ENCODE measurements at regions not wholly inside any gene's neighbourhood (a gene's known extent, or its start where the extent isn't known, plus 50 kb on each side); places are given as distances from the start of the nearest gene placed in this dataset.

DNA sequence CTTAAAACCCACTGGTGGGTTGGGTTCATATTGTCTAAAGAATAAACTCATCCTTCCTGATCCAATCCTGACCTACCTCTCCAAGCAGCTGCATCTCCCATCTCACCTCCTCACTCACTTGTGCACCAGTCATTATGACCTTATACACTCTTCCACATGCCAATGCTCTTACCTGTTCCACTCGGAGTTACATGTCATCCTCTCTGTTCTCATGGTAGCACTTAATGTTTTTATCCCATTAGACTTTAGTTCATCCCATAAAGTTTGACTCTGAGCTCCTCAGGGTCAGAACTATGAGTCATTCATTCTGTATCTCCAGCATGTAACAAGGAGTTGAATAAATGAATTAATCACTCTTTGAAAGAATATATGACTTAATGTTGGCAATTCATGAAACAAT is 330.2 kb downstream of the KLF12 start:
- CTCF ChIA-PET = no interaction called here
- DNase-seq (ENCODE audit: low spot score) = peak; percentile 7
- TF ChIP-seq, protein P1, sequence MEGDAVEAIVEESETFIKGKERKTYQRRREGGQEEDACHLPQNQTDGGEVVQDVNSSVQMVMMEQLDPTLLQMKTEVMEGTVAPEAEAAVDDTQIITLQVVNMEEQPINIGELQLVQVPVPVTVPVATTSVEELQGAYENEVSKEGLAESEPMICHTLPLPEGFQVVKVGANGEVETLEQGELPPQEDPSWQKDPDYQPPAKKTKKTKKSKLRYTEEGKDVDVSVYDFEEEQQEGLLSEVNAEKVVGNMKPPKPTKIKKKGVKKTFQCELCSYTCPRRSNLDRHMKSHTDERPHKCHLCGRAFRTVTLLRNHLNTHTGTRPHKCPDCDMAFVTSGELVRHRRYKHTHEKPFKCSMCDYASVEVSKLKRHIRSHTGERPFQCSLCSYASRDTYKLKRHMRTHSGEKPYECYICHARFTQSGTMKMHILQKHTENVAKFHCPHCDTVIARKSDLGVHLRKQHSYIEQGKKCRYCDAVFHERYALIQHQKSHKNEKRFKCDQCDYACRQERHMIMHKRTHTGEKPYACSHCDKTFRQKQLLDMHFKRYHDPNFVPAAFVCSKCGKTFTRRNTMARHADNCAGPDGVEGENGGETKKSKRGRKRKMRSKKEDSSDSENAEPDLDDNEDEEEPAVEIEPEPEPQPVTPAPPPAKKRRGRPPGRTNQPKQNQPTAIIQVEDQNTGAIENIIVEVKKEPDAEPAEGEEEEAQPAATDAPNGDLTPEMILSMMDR (conservative IDR thresholded peaks at IDR 0.05; ENCODE audit: low read depth) = no peak
- POLR2A ChIA-PET (ENCODE audit: low non-redundant PET) = no interaction called here
- H3K27ac ChIP-seq = no peak overlapping the region

DNA sequence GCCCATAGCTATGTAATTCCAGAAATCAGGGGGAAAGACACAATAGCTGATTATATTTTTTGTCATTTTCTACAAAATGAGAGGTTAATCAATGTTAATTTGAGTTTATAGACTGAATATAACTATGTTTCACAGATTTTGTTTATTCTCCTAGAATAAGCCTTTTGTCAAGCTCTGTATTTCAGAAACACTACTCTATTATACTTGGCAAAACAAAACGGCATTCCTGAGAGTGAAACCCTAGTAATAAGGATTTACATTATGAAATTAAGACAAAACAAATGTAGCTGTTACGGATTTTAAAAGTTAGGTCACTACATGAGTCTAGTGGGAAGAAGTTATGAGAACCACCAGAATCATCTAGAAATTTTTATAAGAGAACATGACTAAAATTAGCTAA is 334.2 kb downstream of the KLF12 start:
- H3K27ac ChIP-seq = no peak overlapping the region
- DNase-seq (ENCODE audit: low spot score) = no peak
- TF ChIP-seq, protein P1 (conservative IDR thresholded peaks at IDR 0.05; ENCODE audit: low read depth) = no peak
- CTCF ChIA-PET = no interaction called here
- POLR2A ChIA-PET (ENCODE audit: low non-redundant PET) = no interaction called here

DNA sequence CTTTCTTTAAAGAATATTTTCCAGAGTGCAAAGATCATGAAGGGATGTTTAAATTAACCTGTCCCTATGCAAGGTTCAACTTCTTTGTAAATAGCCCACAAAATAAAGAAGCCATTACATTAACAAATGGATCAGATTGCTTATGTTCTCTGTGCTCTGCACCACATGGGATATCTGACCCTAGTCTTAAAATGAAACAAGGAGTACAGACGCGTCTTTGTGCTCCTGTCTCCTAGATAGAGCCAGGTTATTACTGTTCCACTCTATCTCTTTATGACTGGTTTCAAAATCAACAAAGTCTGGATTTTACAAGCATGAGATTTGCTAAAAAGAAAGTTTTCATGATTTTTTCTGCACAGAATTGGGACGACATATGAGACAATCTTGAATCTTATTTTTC is 339.4 kb downstream of the KLF12 start:
- no peak overlapping the region for H3K27ac ChIP-seq
- no peak for DNase-seq (ENCODE audit: low spot score)
- ChIA-PET POLR2A (ENCODE audit: low non-redundant PET) (no interaction called here), CTCF (no interaction called here)
- TF ChIP-seq, protein P1 (conservative IDR thresholded peaks at IDR 0.05; ENCODE audit: low read depth) = no peak

DNA sequence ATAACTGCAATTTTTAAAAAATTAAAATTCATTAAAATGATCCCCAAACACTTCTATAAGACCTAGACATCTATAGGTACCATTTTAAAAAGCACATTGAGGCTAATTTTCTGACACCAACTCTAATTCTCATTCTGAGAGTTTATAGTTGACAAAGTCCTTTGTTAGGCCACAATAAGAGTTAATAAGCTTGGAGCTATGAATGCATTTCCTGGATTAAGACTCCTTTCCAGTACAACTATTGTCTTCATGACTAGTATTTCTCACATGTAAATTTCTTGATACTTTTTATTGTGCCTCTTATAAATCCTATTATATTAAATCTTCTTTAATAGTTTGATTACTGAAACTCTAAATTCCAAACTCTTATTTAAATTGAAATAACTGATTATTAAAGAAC is 340.8 kb downstream of the KLF12 start:
- ChIA-PET POLR2A (ENCODE audit: low non-redundant PET) (no interaction called here), CTCF (no interaction called here)
- no peak for DNase-seq (ENCODE audit: low spot score)
- TF ChIP-seq, protein P1 (conservative IDR thresholded peaks at IDR 0.05; ENCODE audit: low read depth) = no peak
- H3K27ac ChIP-seq = no peak overlapping the region

DNA sequence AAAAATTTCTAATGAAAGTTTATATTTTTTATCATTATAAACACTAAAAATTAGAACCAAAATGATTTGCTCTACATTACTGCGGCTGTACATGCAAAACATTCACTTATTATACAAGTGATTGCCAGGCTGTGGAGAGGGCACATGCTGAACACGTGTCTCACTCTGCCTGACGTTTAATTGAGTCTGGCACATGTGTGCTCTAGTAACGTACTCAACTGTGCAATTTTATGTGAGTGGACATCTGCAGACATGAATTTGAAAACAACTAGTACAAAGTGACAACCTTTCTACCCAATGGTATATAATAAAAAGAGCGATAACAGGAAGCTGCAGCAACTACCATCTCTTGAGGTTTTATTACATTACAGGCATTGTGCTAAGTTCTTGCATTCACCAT is 341.4 kb downstream of the KLF12 start:
- H3K27ac ChIP-seq = no peak overlapping the region
- POLR2A ChIA-PET (ENCODE audit: low non-redundant PET) = no interaction called here
- no peak for DNase-seq (ENCODE audit: low spot score)
- CTCF ChIA-PET = no interaction called here
- TF ChIP-seq, protein P1 (conservative IDR thresholded peaks at IDR 0.05; ENCODE audit: low read depth) = no peak

DNA sequence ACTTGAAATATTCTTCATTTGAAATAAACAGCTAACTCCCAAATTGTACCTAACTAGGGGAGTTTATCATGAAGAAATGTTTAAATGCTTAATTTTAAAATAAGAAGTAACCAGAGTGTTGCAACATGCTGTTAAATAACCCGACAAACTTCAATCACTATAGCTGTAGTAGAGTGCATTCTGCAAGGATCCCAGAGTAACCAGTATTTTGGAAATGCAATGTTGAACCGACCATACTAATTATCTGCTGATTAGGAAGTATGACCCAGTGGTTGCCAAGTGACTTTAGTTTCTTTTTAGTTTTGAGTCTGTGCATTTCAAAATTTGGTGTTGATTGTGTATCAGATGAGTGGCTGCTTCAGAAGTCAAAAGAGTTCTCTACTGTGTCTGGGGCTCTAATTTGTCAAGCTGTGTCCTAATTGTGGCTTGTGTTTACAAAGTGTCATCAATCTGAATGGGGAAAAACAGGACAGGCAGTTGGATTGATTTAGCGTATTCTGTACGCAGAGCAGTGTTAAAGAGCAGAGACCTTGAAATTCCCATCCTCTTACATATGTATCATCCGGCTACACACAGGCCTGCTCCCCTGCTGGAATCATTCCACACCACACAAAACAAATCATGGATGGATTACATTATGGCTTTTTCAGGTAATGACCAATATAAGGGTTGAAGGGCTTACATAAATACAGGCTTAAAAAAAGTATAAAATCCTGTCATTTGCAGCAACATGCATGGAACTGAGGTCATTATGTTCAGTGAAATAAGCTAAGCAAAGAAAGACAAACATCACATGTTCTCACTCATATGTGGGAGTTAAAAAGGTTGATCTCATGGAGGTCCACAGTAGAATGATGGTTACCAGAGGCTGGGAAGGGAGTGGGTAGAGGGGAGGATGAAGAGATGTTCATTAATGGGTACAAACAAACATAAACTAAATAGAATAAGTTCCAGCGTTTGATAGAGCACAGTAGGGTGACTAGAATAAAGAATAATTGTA is 351.5 kb downstream of the KLF12 start:
- DNase-seq (ENCODE audit: low spot score) = no peak
- no peak overlapping the region for H3K27ac ChIP-seq
- ChIA-PET CTCF (interaction anchor here (0.5 kb wide), 1 partner anchor 51 kb away, joined by 3 read pairs; no protein-coding TSS in a partner anchor), POLR2A (ENCODE audit: low non-redundant PET) (no interaction called here)
- TF ChIP-seq, protein P1 (conservative IDR thresholded peaks at IDR 0.05; ENCODE audit: low read depth) = no peak

All from RWPE1 (cell line).